H9 (cell line): ENCODE measurements at regions not wholly inside any gene's neighbourhood (a gene's known extent, or its start where the extent isn't known, plus 50 kb on each side); places are given as distances from the start of the nearest gene placed in this dataset.

Source experiments
- DNase-seq: peaks from one replicate; pipeline ENCODE4 v3.0.0-alpha.2; 2017
- H2AFZ ChIP-seq: one replicate; pipeline ENCODE4 v1.6.1; 2013; ENCODE audit warnings: mild to moderate bottlenecking, low read length, control low read depth, moderate library complexity
- H2AK5ac ChIP-seq: 2 replicates; pipeline ENCODE4 v1.6.1; 2013; ENCODE audit warnings: low read length, control low read depth, mixed read lengths; ENCODE audit not compliant: insufficient read length
- H2BK120ac ChIP-seq: one replicate; pipeline ENCODE4 v1.6.1; 2013; ENCODE audit warnings: low read depth, mild to moderate bottlenecking, low read length, control low read depth, inconsistent platforms; ENCODE audit not compliant: poor library complexity, severe bottlenecking
- H2BK12ac ChIP-seq: 2 replicates; pipeline ENCODE4 v1.6.1; 2013; ENCODE audit warnings: low read length, control low read depth, mixed read lengths, low read depth; ENCODE audit not compliant: insufficient read length
- H2BK15ac ChIP-seq: 2 replicates; pipeline ENCODE4 v1.6.1; 2013; ENCODE audit warnings: low read depth, low read length, control low read depth
- H2BK20ac ChIP-seq: one replicate; pipeline ENCODE4 v1.6.1; 2013; ENCODE audit warnings: low read depth, mild to moderate bottlenecking, low read length, control low read depth, inconsistent platforms; ENCODE audit not compliant: poor library complexity, severe bottlenecking
- H2BK5ac ChIP-seq: 2 replicates; pipeline ENCODE4 v1.6.1; 2013; ENCODE audit warnings: low read length, control low read depth, mixed read lengths; ENCODE audit not compliant: insufficient read length
- H3K14ac ChIP-seq: 2 replicates; pipeline ENCODE4 v1.6.1; 2013; ENCODE audit warnings: low read length, control low read depth; ENCODE audit not compliant: insufficient read depth
- H3K18ac ChIP-seq: 2 replicates; pipeline ENCODE4 v1.6.1; 2013; ENCODE audit warnings: low read depth, mild to moderate bottlenecking, mixed read lengths, low read length, control low read depth; ENCODE audit not compliant: insufficient read length
- H3K23ac ChIP-seq: 2 replicates; pipeline ENCODE4 v1.6.1; 2013; ENCODE audit warnings: low read length, control low read depth, mixed read lengths, low read depth; ENCODE audit not compliant: insufficient read length
- H3K23me2 ChIP-seq: 2 replicates; pipeline ENCODE4 v1.6.1; 2013; ENCODE audit warnings: low read depth, mild to moderate bottlenecking, mixed read lengths, low read length, control low read depth; ENCODE audit not compliant: insufficient read length, poor library complexity, severe bottlenecking
- H3K27ac ChIP-seq: 2 replicates; pipeline ENCODE4 v1.5.1; 2013; ENCODE audit warnings: low read length, control low read depth, mixed read lengths, low read depth; ENCODE audit not compliant: insufficient read length
- H3K27me3 ChIP-seq: 2 replicates; pipeline ENCODE4 v1.6.1; 2013; ENCODE audit warnings: low read length, control low read depth, inconsistent platforms; ENCODE audit not compliant: insufficient read depth
- H3K4ac ChIP-seq: 2 replicates; pipeline ENCODE4 v1.6.1; 2013; ENCODE audit warnings: low read depth, mild to moderate bottlenecking, control low read depth, inconsistent platforms, low read length, moderate library complexity
- H3K4me1 ChIP-seq: 2 replicates; pipeline ENCODE4 v1.6.1; 2013; ENCODE audit warnings: low read length, control low read depth, inconsistent platforms; ENCODE audit not compliant: insufficient read depth
- H3K4me2 ChIP-seq: 2 replicates; pipeline ENCODE4 v1.6.1; 2013; ENCODE audit warnings: low read length, control low read depth, mixed read lengths; ENCODE audit not compliant: insufficient read length, insufficient read depth
- H3K56ac ChIP-seq: 2 replicates; pipeline ENCODE4 v1.6.1; 2013; ENCODE audit warnings: low read depth, mild to moderate bottlenecking, mixed read lengths, low read length, control low read depth; ENCODE audit not compliant: insufficient read length
- H3K79me1 ChIP-seq: 2 replicates; pipeline ENCODE4 v1.6.1; 2013; ENCODE audit warnings: low read depth, mild to moderate bottlenecking, moderate library complexity, low read length, control low read depth, inconsistent platforms; ENCODE audit not compliant: insufficient read depth, poor library complexity, severe bottlenecking
- H3K79me2 ChIP-seq: 2 replicates; pipeline ENCODE4 v1.6.1; 2013; ENCODE audit warnings: low read length, control low read depth, inconsistent platforms; ENCODE audit not compliant: insufficient read depth
- H3K9ac ChIP-seq: 2 replicates; pipeline ENCODE4 v1.6.1; 2013; ENCODE audit warnings: low read length, control low read depth, mixed read lengths; ENCODE audit not compliant: insufficient read length; ENCODE audit errors: extremely low read depth
- H3K9me3 ChIP-seq: one replicate; pipeline ENCODE4 v1.6.1; 2013; ENCODE audit warnings: low read depth, low read length, inconsistent platforms; ENCODE audit not compliant: control insufficient read depth
- H3T11ph ChIP-seq: one replicate; pipeline ENCODE4 v1.6.1; 2013; ENCODE audit warnings: mild to moderate bottlenecking, low read length, control low read depth, inconsistent platforms
- H4K20me1 ChIP-seq: one replicate; pipeline ENCODE4 v1.6.1; 2013; ENCODE audit not compliant: control insufficient read depth, insufficient read length, insufficient read depth
- H4K5ac ChIP-seq: 2 replicates; pipeline ENCODE4 v1.6.1; 2013; ENCODE audit warnings: low read depth, mild to moderate bottlenecking, mixed read lengths, low read length, control low read depth; ENCODE audit not compliant: insufficient read length
- H4K8ac ChIP-seq: replicated peaks from 2 replicates; pipeline ENCODE4 v1.6.1; 2013; ENCODE audit warnings: low read length, control low read depth, mixed read lengths, low read depth; ENCODE audit not compliant: insufficient read length
- H4K91ac ChIP-seq: 2 replicates; pipeline ENCODE4 v1.6.1; 2013; ENCODE audit warnings: low read depth, mild to moderate bottlenecking, moderate library complexity, mixed read lengths, low read length, control low read depth; ENCODE audit not compliant: insufficient read length
- H3K27ac Mint-ChIP-seq, 3 experiments: 2 replicates in 2 of 3; 3 replicates in 1 of 3; pipeline ENCODE4 v1.8.0; 2020 to 2021; ENCODE audit warnings: mixed read lengths in 3 of 3, mild to moderate bottlenecking in 1 of 3, moderate library complexity in 1 of 3
- H3K27me3 Mint-ChIP-seq: 2 replicates; pipeline ENCODE4 v1.8.0; 2021; ENCODE audit warnings: low read depth, mild to moderate bottlenecking, moderate library complexity, mixed read lengths
- H3K36me3 Mint-ChIP-seq, 3 experiments: 2 replicates in 2 of 3; 3 replicates in 1 of 3; pipeline ENCODE4 v1.8.0; 2020 to 2021; ENCODE audit warnings: low read depth in 3 of 3, mixed read lengths in 3 of 3; ENCODE audit not compliant: insufficient read depth in 1 of 3
- H3K4me1 Mint-ChIP-seq, 2 experiments: 2 replicates each; pipeline ENCODE4 v1.8.0; 2020; ENCODE audit warnings: mixed read lengths in 2 of 2
- H3K4me3 Mint-ChIP-seq, 2 experiments: 2 replicates in 1 of 2; 3 replicates in 1 of 2; pipeline ENCODE4 v1.8.0; 2020 to 2021; ENCODE audit warnings: mild to moderate bottlenecking in 2 of 2, mixed read lengths in 2 of 2, moderate library complexity in 1 of 2
- H3K9me3 Mint-ChIP-seq, 2 experiments: 2 replicates in 1 of 2; 3 replicates in 1 of 2; pipeline ENCODE4 v1.8.0; 2020; ENCODE audit warnings: mild to moderate bottlenecking in 2 of 2, mixed read lengths in 2 of 2, moderate library complexity in 1 of 2
- CTCF ChIP-seq: fragments of 200-600 bp; sonication (generic); conservative IDR thresholded peaks from 3 replicates; pipeline ENCODE4 v1.8.0; 2021; ENCODE audit warnings: antibody characterized with exemption, mild to moderate bottlenecking
- WGBS: extraction: QIAGEN DNeasy Blood & Tissue Kit; methylation state at CpG from one replicate; pipeline ENCODE4 v1.1.7; 2013; ENCODE audit warnings: missing lambda C conversion rate, low lambda C conversion rate, mixed read lengths; ENCODE audit not compliant: insufficient read length; ENCODE audit errors: extremely low coverage; 5-methylcytosine and 5-hydroxymethylcytosine counted together

GRCh38 chr5:83857341-83857740 lies 136.7 kb upstream of the HAPLN1 start:
- no peak overlapping the region for H3K18ac ChIP-seq
- H3K27ac Mint-ChIP-seq: no peak overlapping the region
- no peak overlapping the region for H4K91ac ChIP-seq

More at GRCh38 chr5:83857341-83857740, 136.7 kb upstream of the HAPLN1 start:
- Histone ChIP-seq H3K4ac (no peak overlapping the region), H2BK5ac (no peak overlapping the region), H3K27me3 (no peaks in the 10 kb centered on the region), H4K20me1 (no peaks in the 10 kb centered on the region), H3K9me3 (no peaks in the 10 kb centered on the region), H2BK12ac (no peak overlapping the region), H3K14ac (no peak overlapping the region), H3K4me1 (no peaks in the 10 kb centered on the region), H2AK5ac (no peak overlapping the region), H3K79me1 (no peaks in the 10 kb centered on the region), H3K9ac (no peak overlapping the region), H3K56ac (no peak overlapping the region), H2AFZ (no peak overlapping the region), H4K8ac (no peak overlapping the region), H2BK20ac (no peak overlapping the region), H3K23ac (no peak overlapping the region), H4K5ac (no peak overlapping the region), H2BK120ac (no peak overlapping the region), H3K27ac (no peak overlapping the region), H3T11ph (no peak overlapping the region), H2BK15ac (no peak overlapping the region), H3K79me2 (no peaks in the 10 kb centered on the region), H3K4me2 (no peak overlapping the region), H3K23me2 (no peaks in the 10 kb centered on the region)
- no peak for DNase-seq
- WGBS: no CpG with 5 or more reads among the region's 1 CpG
- H3K27me3 Mint-ChIP-seq: no peaks in the 10 kb centered on the region
- H3K4me1 Mint-ChIP-seq: peaks cover under 1% of the 10 kb centered on the region in 2 experiments; a peak in 3 of 4 replicates
- no peak overlapping the region for H3K4me3 Mint-ChIP-seq
- H3K9me3 Mint-ChIP-seq: no peaks in the 10 kb centered on the region
- no peaks in the 10 kb centered on the region for H3K36me3 Mint-ChIP-seq
- TF ChIP-seq CTCF: no peak
